ENCODE measurements at regions not wholly inside any gene's neighbourhood (a gene's known extent, or its start where the extent isn't known, plus 50 kb on each side); places are given as distances from the start of the nearest gene placed in this dataset.

DNA sequence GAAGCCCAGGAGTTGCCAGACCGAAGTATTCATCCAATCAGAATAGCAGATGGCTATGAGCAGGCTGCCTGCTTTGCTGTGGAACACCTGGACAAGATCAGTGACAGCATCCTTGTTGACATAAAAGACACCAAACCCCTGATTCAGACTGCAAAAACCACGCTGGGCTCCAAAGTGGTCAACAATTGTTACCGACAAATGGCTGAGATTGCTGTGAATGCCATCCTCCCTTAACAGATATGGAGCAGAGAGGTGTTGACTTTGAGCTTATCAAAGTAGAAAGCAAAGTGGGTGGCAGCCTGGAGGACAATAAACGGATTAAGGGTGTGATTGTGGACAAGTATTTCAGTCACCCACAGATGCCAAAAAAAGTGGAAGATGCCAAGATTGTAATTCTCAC is 250.3 kb upstream of the OBI1 start:
- H3K4me3 ChIP-seq, result no peak overlapping the region
- TF ChIP-seq POLR2A (IDR thresholded peaks at IDR 0.05), result no peak
- TF ChIP-seq, protein P1, sequence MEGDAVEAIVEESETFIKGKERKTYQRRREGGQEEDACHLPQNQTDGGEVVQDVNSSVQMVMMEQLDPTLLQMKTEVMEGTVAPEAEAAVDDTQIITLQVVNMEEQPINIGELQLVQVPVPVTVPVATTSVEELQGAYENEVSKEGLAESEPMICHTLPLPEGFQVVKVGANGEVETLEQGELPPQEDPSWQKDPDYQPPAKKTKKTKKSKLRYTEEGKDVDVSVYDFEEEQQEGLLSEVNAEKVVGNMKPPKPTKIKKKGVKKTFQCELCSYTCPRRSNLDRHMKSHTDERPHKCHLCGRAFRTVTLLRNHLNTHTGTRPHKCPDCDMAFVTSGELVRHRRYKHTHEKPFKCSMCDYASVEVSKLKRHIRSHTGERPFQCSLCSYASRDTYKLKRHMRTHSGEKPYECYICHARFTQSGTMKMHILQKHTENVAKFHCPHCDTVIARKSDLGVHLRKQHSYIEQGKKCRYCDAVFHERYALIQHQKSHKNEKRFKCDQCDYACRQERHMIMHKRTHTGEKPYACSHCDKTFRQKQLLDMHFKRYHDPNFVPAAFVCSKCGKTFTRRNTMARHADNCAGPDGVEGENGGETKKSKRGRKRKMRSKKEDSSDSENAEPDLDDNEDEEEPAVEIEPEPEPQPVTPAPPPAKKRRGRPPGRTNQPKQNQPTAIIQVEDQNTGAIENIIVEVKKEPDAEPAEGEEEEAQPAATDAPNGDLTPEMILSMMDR (IDR thresholded peaks at IDR 0.05), result no peak
- no peaks in the 10 kb centered on the region for H3K27me3 ChIP-seq
- H3K9me3 ChIP-seq, result no peaks in the 10 kb centered on the region
- H3K27ac ChIP-seq, result no peak overlapping the region
- no peak for DNase-seq
- H3K4me1 ChIP-seq, result no peaks in the 10 kb centered on the region
- intact Hi-C loops (cut with DNase I; ENCODE audit: low total_unique reads), result no loop called here
- H3K36me3 ChIP-seq (ENCODE audit: low read depth, missing control alignments), result no peaks in the 10 kb centered on the region
- 30 to 31% methylated on average over 4 of the region's 4 CpGs for WGBS, 2 donors

DNA sequence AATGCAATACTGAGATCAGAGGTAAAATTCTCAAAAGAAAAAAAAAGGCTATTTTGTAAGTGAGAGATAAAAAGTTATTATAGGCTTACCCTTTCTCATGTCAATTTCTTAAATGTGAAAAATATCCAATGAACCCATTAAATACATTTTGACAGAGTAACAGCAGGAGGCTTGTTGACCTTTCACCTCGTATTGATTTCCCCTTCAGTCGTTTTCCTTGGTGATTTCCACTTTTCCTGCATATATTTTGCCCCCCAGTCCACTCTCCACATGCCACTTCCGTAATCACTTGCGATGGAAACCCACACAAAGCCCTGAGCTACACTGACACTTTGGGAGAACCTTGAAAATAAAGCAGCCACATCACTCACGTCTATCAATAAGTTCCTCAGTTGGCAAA is 248.1 kb upstream of the OBI1 start:
- TF ChIP-seq POLR2A (IDR thresholded peaks at IDR 0.05), result no peak
- TF ChIP-seq, protein P1 (IDR thresholded peaks at IDR 0.05), result no peak
- DNase-seq, result no peak
- Histone ChIP-seq H3K27ac (no peak overlapping the region), H3K4me1 (no peaks in the 10 kb centered on the region), H3K36me3 (ENCODE audit: low read depth, missing control alignments) (no peaks in the 10 kb centered on the region), H3K4me3 (no peak overlapping the region), H3K27me3 (no peaks in the 10 kb centered on the region), H3K9me3 (no peaks in the 10 kb centered on the region)
- intact Hi-C loops (cut with DNase I; ENCODE audit: low total_unique reads), result no loop called here
- WGBS, 2 donors, result 62 to 63% methylated on average over 5 of the region's 5 CpGs

DNA sequence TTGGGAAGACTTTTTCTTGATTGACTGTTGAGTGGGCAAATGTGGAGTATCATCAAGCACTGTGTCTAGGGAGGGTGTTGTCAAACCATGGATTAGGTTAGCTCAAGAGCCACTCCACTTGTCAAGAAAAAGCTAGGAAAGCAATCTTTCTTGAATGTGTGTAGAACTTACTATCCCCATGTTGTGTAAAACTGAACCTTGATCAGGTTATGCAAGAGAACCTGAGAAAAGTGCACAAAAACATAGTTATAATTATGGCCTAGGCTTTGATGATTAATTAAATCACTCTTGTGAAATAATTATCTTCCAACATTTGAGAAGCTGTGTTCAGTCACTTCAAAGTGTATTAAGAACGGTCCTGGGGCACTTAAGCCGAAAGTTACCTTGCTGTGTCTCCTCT is 238.2 kb upstream of the OBI1 start:
- intact Hi-C loops (cut with DNase I; ENCODE audit: low total_unique reads), result no loop called here

DNA sequence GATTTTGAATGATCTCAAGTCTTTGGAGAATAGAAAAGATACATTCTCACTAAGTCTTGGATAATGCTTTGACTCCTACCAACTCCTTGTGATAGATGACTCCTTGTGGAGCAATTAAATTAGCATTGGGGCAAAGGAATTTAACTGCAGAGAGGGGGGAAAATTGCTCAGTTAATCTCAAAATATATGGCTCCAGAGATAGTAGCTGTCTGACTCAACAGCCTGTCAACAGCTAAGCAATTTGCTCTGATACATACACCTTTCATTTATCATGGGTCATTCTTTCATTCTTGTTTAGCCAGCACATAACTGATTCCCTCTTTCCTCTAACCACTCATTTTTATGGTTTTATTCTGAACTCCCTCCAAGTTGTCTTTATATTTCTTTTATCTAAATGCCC is 225.6 kb upstream of the OBI1 start:
- Histone ChIP-seq H3K9me3 (no peaks in the 10 kb centered on the region), H3K36me3 (ENCODE audit: low read depth, missing control alignments) (no peaks in the 10 kb centered on the region), H3K4me1 (no peaks in the 10 kb centered on the region), H3K27ac (no peak overlapping the region), H3K4me3 (no peak overlapping the region), H3K27me3 (no peaks in the 10 kb centered on the region)
- DNase-seq, result no peak
- intact Hi-C loops (cut with DNase I; ENCODE audit: low total_unique reads), result no loop called here
- TF ChIP-seq POLR2A (IDR thresholded peaks at IDR 0.05), result no peak
- TF ChIP-seq, protein P1 (IDR thresholded peaks at IDR 0.05), result no peak

More for the DNA sequence above, 238.2 kb upstream of the OBI1 start:
- H3K27ac ChIP-seq, result no peak overlapping the region
- H3K4me3 ChIP-seq, result no peak overlapping the region
- no peaks in the 10 kb centered on the region for H3K27me3 ChIP-seq
- H3K9me3 ChIP-seq, result no peaks in the 10 kb centered on the region
- no peak for DNase-seq
- H3K36me3 ChIP-seq (ENCODE audit: low read depth, missing control alignments), result no peaks in the 10 kb centered on the region
- TF ChIP-seq POLR2A (IDR thresholded peaks at IDR 0.05), result no peak
- TF ChIP-seq, protein P1 (IDR thresholded peaks at IDR 0.05), result no peak
- 43 to 44% methylated on average over 2 of the region's 2 CpGs for WGBS, 2 donors
- no peaks in the 10 kb centered on the region for H3K4me1 ChIP-seq

DNA sequence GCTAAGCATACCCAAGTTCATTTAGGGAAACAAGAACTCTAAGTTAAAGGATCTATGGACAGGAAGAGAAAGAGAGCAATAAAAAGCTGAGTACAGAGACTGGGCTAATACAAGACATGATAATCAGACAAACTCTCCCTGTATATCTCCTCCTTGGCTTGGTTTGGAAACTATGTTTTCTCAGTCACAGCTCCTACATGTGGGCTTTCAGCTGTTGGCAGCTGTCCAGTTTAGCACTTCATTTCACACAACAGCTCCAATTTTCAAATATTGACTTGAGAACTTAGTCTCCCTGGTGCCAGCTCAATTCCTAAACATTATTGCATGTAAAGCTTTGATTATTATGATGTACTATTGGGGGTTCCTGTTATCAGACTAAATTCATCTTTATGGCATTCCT is 222.8 kb upstream of the OBI1 start:
- no peak for TF ChIP-seq POLR2A (IDR thresholded peaks at IDR 0.05)
- TF ChIP-seq, protein P1 (IDR thresholded peaks at IDR 0.05), result no peak
- H3K4me3 ChIP-seq, result no peak overlapping the region
- H3K4me1 ChIP-seq, result no peaks in the 10 kb centered on the region
- H3K27ac ChIP-seq, result no peak overlapping the region
- DNase-seq, result peak; percentile 33
- intact Hi-C loops (cut with DNase I; ENCODE audit: low total_unique reads), result no loop called here
- no peaks in the 10 kb centered on the region for H3K27me3 ChIP-seq
- H3K36me3 ChIP-seq (ENCODE audit: low read depth, missing control alignments), result no peaks in the 10 kb centered on the region
- H3K9me3 ChIP-seq, result no peaks in the 10 kb centered on the region
